ENCODE measurements at regions not wholly inside any gene's neighbourhood (a gene's known extent, or its start where the extent isn't known, plus 50 kb on each side); places are given as distances from the start of the nearest gene placed in this dataset.

DNA sequence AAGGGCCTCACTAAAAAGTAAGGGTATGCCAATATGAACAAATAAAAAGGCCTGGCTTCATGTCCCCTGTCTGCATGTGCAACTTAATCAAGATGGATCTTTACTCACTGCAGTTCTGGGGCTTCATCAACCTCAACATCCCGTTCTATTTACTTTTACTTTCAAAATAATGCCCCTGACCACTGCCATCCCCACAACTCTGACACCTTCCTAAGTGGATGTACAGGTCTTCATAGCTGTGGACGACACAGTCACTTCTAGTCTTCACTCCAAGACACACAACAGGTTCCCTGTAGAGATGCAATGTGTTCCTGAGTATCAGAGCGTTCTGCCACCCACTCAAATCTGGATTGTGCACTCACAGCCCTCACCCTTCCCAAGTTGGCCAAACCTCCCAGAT, 136.1 kb downstream of the ENC1 start:
- TF ChIP-seq EZH2phosphoT487 (IDR thresholded peaks at IDR 0.05; ENCODE audit: unreplicated experiment) (no peak), NANOG (IDR thresholded peaks at IDR 0.05; ENCODE audit: borderline replicate concordance) (no peak), JUNB (IDR thresholded peaks at IDR 0.05; ENCODE audit: unreplicated experiment) (no peak), STAT1 (IDR thresholded peaks at IDR 0.05; ENCODE audit: unreplicated experiment) (no peak), POLR2AphosphoS5 (IDR thresholded peaks at IDR 0.05; ENCODE audit: low read depth) (no peak)
- Histone ChIP-seq H3K4me1 (ENCODE audit: insufficient read depth) (peaks cover 20% of the 10 kb centered on the region), H3K27ac (ENCODE audit: low read depth) (no peak overlapping the region), H4K20me1 (replicated peaks; ENCODE audit: insufficient read depth) (no peaks in the 10 kb centered on the region), H2AFZ (no peak overlapping the region), H3F3A (replicated peaks; ENCODE audit: low read depth) (no peaks in the 10 kb centered on the region), H3K79me2 (replicated peaks; ENCODE audit: insufficient read depth) (no peaks in the 10 kb centered on the region), H3K9me2 (ENCODE audit: insufficient read depth) (0 out of 2 replicates have a peak, but pooled peaks cover 7% of the 10 kb centered on the region), H3K4me3 (no peak overlapping the region), H3K27me3 (ENCODE audit: insufficient read depth) (no peaks in the 10 kb centered on the region), H3K4me2 (no peak overlapping the region), H3K36me3 (ENCODE audit: insufficient read depth) (no peaks in the 10 kb centered on the region)
- no peaks in the 10 kb centered on the region for H3K36me3 Mint-ChIP-seq (ENCODE audit: low read depth)
- peaks cover 38% of the 10 kb centered on the region for H3K4me1 Mint-ChIP-seq
- ATAC-seq: no peak
- peaks cover 2% of the 10 kb centered on the region for H3K27me3 Mint-ChIP-seq (ENCODE audit: insufficient read depth, low read depth, poor library complexity)
- H3K9me3 Mint-ChIP-seq: no peaks in the 10 kb centered on the region
- DNase-seq (ENCODE audit: low spot score): no peak
- no peak overlapping the region for H3K27ac Mint-ChIP-seq
- H3K4me3 Mint-ChIP-seq: no peak overlapping the region

DNA sequence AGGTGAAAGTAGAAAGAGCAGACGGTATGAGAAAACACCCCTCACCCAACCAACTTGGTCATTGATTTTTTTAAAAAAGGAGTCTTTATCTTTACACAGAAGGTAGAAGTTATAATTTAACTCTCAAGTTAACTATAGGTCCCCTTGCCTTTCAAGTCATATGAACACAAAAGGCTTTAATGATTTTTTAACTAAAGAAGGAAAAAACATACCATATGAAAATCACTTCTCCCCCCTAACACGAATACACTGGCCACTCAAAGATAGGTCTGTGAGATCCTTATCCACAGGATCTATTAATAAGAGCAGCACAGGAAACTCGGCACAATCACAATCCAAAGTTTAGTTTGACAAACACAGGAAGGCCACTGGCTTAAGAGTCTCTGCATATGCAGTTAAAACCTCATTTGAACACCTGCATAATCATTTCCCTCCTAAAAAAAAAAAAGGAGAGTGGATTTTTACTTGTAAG, 138.0 kb downstream of the ENC1 start:
- Histone ChIP-seq H3K4me1 (ENCODE audit: insufficient read depth) (peaks cover 26% of the 10 kb centered on the region), H4K20me1 (replicated peaks; ENCODE audit: insufficient read depth) (no peaks in the 10 kb centered on the region), H3K9me2 (ENCODE audit: insufficient read depth) (no peaks in the 10 kb centered on the region), H3K79me2 (replicated peaks; ENCODE audit: insufficient read depth) (no peaks in the 10 kb centered on the region), H3K36me3 (ENCODE audit: insufficient read depth) (no peaks in the 10 kb centered on the region), H3K27me3 (ENCODE audit: insufficient read depth) (no peaks in the 10 kb centered on the region), H3F3A (replicated peaks; ENCODE audit: low read depth) (no peaks in the 10 kb centered on the region), H3K4me2 (no peak overlapping the region), H3K27ac (ENCODE audit: low read depth) (no peak overlapping the region), H2AFZ (no peak overlapping the region), H3K4me3 (no peak overlapping the region)
- Mint-ChIP-seq H3K36me3 (ENCODE audit: low read depth) (no peaks in the 10 kb centered on the region), H3K4me3 (no peak overlapping the region), H3K27ac (no peak overlapping the region), H3K4me1 (peaks cover 40% of the 10 kb centered on the region), H3K9me3 (no peaks in the 10 kb centered on the region), H3K27me3 (ENCODE audit: insufficient read depth, low read depth, poor library complexity) (no peaks in the 10 kb centered on the region)
- TF ChIP-seq NANOG (IDR thresholded peaks at IDR 0.05; ENCODE audit: borderline replicate concordance) (no peak), EZH2phosphoT487 (IDR thresholded peaks at IDR 0.05; ENCODE audit: unreplicated experiment) (no peak)
- TF ChIP-seq, protein P1, sequence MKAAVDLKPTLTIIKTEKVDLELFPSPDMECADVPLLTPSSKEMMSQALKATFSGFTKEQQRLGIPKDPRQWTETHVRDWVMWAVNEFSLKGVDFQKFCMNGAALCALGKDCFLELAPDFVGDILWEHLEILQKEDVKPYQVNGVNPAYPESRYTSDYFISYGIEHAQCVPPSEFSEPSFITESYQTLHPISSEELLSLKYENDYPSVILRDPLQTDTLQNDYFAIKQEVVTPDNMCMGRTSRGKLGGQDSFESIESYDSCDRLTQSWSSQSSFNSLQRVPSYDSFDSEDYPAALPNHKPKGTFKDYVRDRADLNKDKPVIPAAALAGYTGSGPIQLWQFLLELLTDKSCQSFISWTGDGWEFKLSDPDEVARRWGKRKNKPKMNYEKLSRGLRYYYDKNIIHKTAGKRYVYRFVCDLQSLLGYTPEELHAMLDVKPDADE (IDR thresholded peaks at IDR 0.05): no peak
- TF ChIP-seq, protein P2, sequence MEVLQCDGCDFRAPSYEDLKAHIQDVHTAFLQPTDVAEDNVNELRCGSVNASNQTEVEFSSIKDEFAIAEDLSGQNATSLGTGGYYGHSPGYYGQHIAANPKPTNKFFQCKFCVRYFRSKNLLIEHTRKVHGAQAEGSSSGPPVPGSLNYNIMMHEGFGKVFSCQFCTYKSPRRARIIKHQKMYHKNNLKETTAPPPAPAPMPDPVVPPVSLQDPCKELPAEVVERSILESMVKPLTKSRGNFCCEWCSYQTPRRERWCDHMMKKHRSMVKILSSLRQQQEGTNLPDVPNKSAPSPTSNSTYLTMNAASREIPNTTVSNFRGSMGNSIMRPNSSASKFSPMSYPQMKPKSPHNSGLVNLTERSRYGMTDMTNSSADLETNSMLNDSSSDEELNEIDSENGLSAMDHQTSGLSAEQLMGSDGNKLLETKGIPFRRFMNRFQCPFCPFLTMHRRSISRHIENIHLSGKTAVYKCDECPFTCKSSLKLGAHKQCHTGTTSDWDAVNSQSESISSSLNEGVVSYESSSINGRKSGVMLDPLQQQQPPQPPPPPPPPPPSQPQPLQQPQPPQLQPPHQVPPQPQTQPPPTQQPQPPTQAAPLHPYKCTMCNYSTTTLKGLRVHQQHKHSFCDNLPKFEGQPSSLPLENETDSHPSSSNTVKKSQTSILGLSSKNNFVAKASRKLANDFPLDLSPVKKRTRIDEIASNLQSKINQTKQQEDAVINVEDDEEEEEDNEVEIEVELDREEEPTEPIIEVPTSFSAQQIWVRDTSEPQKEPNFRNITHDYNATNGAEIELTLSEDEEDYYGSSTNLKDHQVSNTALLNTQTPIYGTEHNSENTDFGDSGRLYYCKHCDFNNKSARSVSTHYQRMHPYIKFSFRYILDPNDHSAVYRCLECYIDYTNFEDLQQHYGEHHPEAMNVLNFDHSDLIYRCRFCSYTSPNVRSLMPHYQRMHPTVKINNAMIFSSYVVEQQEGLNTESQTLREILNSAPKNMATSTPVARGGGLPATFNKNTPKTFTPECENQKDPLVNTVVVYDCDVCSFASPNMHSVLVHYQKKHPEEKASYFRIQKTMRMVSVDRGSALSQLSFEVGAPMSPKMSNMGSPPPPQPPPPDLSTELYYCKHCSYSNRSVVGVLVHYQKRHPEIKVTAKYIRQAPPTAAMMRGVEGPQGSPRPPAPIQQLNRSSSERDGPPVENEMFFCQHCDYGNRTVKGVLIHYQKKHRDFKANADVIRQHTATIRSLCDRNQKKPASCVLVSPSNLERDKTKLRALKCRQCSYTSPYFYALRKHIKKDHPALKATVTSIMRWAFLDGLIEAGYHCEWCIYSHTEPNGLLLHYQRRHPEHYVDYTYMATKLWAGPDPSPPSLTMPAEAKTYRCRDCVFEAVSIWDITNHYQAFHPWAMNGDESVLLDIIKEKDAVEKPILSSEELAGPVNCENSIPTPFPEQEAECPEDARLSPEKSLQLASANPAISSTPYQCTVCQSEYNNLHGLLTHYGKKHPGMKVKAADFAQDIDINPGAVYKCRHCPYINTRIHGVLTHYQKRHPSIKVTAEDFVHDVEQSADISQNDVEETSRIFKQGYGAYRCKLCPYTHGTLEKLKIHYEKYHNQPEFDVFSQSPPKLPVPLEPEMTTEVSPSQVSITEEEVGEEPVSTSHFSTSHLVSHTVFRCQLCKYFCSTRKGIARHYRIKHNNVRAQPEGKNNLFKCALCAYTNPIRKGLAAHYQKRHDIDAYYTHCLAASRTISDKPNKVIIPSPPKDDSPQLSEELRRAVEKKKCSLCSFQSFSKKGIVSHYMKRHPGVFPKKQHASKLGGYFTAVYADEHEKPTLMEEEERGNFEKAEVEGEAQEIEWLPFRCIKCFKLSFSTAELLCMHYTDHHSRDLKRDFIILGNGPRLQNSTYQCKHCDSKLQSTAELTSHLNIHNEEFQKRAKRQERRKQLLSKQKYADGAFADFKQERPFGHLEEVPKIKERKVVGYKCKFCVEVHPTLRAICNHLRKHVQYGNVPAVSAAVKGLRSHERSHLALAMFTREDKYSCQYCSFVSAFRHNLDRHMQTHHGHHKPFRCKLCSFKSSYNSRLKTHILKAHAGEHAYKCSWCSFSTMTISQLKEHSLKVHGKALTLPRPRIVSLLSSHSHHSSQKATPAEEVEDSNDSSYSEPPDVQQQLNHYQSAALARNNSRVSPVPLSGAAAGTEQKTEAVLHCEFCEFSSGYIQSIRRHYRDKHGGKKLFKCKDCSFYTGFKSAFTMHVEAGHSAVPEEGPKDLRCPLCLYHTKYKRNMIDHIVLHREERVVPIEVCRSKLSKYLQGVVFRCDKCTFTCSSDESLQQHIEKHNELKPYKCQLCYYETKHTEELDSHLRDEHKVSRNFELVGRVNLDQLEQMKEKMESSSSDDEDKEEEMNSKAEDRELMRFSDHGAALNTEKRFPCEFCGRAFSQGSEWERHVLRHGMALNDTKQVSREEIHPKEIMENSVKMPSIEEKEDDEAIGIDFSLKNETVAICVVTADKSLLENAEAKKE (CRISPR knock-in tag; IDR thresholded peaks at IDR 0.05): no peak
- TF ChIP-seq, protein P3, sequence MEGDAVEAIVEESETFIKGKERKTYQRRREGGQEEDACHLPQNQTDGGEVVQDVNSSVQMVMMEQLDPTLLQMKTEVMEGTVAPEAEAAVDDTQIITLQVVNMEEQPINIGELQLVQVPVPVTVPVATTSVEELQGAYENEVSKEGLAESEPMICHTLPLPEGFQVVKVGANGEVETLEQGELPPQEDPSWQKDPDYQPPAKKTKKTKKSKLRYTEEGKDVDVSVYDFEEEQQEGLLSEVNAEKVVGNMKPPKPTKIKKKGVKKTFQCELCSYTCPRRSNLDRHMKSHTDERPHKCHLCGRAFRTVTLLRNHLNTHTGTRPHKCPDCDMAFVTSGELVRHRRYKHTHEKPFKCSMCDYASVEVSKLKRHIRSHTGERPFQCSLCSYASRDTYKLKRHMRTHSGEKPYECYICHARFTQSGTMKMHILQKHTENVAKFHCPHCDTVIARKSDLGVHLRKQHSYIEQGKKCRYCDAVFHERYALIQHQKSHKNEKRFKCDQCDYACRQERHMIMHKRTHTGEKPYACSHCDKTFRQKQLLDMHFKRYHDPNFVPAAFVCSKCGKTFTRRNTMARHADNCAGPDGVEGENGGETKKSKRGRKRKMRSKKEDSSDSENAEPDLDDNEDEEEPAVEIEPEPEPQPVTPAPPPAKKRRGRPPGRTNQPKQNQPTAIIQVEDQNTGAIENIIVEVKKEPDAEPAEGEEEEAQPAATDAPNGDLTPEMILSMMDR (conservative IDR thresholded peaks at IDR 0.05; ENCODE audit: low read depth in 2 of 2): no peak
- TF ChIP-seq, protein P4, sequence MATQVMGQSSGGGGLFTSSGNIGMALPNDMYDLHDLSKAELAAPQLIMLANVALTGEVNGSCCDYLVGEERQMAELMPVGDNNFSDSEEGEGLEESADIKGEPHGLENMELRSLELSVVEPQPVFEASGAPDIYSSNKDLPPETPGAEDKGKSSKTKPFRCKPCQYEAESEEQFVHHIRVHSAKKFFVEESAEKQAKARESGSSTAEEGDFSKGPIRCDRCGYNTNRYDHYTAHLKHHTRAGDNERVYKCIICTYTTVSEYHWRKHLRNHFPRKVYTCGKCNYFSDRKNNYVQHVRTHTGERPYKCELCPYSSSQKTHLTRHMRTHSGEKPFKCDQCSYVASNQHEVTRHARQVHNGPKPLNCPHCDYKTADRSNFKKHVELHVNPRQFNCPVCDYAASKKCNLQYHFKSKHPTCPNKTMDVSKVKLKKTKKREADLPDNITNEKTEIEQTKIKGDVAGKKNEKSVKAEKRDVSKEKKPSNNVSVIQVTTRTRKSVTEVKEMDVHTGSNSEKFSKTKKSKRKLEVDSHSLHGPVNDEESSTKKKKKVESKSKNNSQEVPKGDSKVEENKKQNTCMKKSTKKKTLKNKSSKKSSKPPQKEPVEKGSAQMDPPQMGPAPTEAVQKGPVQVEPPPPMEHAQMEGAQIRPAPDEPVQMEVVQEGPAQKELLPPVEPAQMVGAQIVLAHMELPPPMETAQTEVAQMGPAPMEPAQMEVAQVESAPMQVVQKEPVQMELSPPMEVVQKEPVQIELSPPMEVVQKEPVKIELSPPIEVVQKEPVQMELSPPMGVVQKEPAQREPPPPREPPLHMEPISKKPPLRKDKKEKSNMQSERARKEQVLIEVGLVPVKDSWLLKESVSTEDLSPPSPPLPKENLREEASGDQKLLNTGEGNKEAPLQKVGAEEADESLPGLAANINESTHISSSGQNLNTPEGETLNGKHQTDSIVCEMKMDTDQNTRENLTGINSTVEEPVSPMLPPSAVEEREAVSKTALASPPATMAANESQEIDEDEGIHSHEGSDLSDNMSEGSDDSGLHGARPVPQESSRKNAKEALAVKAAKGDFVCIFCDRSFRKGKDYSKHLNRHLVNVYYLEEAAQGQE (IDR thresholded peaks at IDR 0.05; ENCODE audit: unreplicated experiment): no peak
- no peak for ATAC-seq
- no peak for DNase-seq (ENCODE audit: low spot score)

All from GM23338 (cell line).